ENCODE measurements at regions not wholly inside any gene's neighbourhood (a gene's known extent, or its start where the extent isn't known, plus 50 kb on each side); places are given as distances from the start of the nearest gene placed in this dataset.

DNA sequence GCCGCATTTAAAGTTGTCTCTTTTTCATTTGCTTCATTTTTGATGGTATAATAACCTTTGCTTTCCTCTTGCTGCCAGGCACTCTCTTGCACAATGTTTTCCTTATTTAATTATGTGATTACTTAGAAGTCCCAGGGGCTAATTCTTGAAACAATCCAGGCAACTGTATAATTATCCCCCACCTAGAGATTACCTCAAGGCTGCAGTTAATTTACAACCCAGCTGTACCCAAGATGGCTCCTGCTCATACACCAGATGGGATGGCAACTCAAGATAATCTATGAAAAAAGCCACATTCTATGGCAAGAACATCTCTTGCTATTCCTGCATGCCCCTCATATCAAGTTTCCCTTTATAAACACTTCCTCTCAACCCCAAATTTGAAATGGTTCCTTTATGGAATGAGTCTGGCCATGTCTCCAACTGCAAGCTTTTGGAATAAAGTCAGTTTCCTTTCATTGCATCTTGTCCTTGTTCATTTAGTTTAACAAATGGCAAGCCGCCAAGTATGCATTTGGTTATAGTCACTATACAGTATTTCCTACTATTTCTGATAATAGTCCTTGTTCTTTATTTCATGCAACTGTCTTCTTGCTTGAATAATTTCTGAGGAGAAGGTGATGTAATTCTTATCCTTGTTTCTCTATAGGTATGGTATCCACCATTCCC, 1042.6 kb downstream of the PLA2G4A start:
- no peaks in the 10 kb centered on the region for H3K4me1 ChIP-seq
- H3K4me3 ChIP-seq: no peak overlapping the region
- intact Hi-C loops (cut with DNase I; ENCODE audit: low total_unique reads): no loop called here
- H3K9me3 ChIP-seq: peaks cover 0 to 14% (median 1%) of the 10 kb centered on the region in 8 donors
- H3K36me3 ChIP-seq: no peaks in the 10 kb centered on the region
- H3K27me3 ChIP-seq (replicated peaks in 1 of 7): no peaks in the 10 kb centered on the region
- WGBS, 5 donors: 39 to 47% (median 41%) methylated on average over 2 of the region's 2 CpGs
- H3K27ac ChIP-seq: no peak overlapping the region
- TF ChIP-seq POLR2A (IDR thresholded peaks at IDR 0.05) (no peak), POLR2AphosphoS5 (IDR thresholded peaks at IDR 0.05) (no peak)
- TF ChIP-seq, protein P1, sequence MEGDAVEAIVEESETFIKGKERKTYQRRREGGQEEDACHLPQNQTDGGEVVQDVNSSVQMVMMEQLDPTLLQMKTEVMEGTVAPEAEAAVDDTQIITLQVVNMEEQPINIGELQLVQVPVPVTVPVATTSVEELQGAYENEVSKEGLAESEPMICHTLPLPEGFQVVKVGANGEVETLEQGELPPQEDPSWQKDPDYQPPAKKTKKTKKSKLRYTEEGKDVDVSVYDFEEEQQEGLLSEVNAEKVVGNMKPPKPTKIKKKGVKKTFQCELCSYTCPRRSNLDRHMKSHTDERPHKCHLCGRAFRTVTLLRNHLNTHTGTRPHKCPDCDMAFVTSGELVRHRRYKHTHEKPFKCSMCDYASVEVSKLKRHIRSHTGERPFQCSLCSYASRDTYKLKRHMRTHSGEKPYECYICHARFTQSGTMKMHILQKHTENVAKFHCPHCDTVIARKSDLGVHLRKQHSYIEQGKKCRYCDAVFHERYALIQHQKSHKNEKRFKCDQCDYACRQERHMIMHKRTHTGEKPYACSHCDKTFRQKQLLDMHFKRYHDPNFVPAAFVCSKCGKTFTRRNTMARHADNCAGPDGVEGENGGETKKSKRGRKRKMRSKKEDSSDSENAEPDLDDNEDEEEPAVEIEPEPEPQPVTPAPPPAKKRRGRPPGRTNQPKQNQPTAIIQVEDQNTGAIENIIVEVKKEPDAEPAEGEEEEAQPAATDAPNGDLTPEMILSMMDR (IDR thresholded peaks at IDR 0.05 in 8 of 11, conservative IDR thresholded peaks at IDR 0.05 in 3 of 11): no peak
- no peak for DNase-seq

DNA sequence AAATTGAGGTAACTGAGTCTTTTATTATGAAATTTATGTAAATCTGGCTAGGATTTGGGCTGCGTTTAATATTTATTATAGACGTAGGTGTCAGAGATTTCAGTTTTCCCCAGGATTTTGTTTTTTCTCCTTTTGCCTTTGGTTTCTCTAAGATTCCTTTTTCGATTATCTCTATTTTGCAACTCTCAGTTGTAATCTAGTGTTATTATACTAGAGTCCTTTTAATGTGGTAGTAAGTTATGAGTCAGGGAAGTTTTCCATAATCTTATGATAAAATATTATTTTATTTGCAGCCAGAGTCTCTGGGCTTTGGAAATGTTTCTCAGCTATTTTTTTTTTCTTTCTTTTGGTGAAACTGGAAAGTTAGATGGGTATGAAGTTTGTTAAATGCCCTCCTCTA, 1043.8 kb downstream of the PLA2G4A start:
- intact Hi-C loops (cut with DNase I; ENCODE audit: low total_unique reads): no loop called here
- H3K9me3 ChIP-seq: peaks cover 0 to 16% (median 1%) of the 10 kb centered on the region in 8 donors
- H3K4me1 ChIP-seq: no peaks in the 10 kb centered on the region
- H3K36me3 ChIP-seq: no peaks in the 10 kb centered on the region
- no peak overlapping the region for H3K4me3 ChIP-seq
- 82 to 94% (median 88%) methylated on average over 3 of the region's 3 CpGs for WGBS, 5 donors
- no peak for DNase-seq
- H3K27me3 ChIP-seq (replicated peaks in 1 of 7): no peaks in the 10 kb centered on the region
- no peak overlapping the region for H3K27ac ChIP-seq
- TF ChIP-seq POLR2A (IDR thresholded peaks at IDR 0.05) (no peak), POLR2AphosphoS5 (IDR thresholded peaks at IDR 0.05) (no peak)
- TF ChIP-seq, protein P1 (IDR thresholded peaks at IDR 0.05 in 8 of 11, conservative IDR thresholded peaks at IDR 0.05 in 3 of 11): no peak

DNA sequence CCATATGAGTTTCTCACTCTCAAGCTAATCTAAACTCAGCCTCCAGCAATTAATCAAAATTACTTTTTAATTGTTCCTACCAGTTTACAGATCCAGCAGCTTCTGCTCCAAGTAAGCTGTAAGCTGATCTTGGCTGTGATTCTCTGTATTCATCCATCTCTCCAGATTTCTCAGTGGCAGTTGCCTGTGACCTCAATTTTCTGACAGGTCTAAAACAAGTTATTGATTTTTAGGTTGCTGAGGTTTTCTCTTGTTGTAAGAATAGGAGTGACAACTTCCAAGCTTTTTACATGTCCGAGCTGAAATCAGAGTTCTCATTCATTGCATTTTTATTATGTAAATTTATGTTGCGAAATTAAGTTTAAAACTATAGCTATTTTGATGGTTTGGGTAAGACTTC, 1044.4 kb downstream of the PLA2G4A start:
- Histone ChIP-seq H3K9me3 (peaks cover 0 to 16% (median 1%) of the 10 kb centered on the region in 8 donors), H3K27me3 (replicated peaks in 1 of 7) (no peaks in the 10 kb centered on the region), H3K27ac (no peak overlapping the region), H3K4me1 (no peaks in the 10 kb centered on the region), H3K4me3 (no peak overlapping the region), H3K36me3 (no peaks in the 10 kb centered on the region)
- TF ChIP-seq, protein P1 (IDR thresholded peaks at IDR 0.05 in 8 of 11, conservative IDR thresholded peaks at IDR 0.05 in 3 of 11): no peak
- TF ChIP-seq POLR2AphosphoS5 (IDR thresholded peaks at IDR 0.05) (no peak), POLR2A (IDR thresholded peaks at IDR 0.05) (no peak)
- WGBS, 5 donors: 73 to 82% (median 77%) methylated on average over 2 of the region's 2 CpGs
- DNase-seq: no peak
- intact Hi-C loops (cut with DNase I; ENCODE audit: low total_unique reads): no loop called here

DNA sequence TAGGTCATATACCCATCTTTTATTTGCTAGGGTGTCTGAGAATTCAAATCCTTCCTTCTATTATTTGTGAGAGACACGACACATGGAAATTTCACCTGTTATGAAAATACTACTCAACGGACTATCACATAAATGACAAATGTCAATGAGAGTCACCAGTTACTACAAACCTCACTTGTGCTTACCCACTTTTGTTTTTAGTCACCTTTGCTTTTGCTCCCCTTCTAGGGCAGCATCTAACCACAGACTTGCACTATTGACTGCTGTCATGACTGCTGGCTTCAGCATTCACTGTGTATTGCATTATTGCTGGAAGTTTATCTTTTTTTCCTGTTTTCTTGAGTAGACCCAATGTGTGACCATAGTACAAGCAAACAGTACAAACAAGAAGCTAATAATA, 1048.0 kb downstream of the PLA2G4A start:
- Histone ChIP-seq H3K27ac (no peak overlapping the region), H3K27me3 (replicated peaks in 1 of 7) (no peaks in the 10 kb centered on the region), H3K9me3 (peaks cover 0 to 9% (median 1%) of the 10 kb centered on the region in 8 donors), H3K36me3 (no peaks in the 10 kb centered on the region), H3K4me3 (no peak overlapping the region), H3K4me1 (no peaks in the 10 kb centered on the region)
- WGBS, 5 donors: 86 to 94% (median 90%) methylated on average over 2 of the region's 2 CpGs
- no peak for DNase-seq
- intact Hi-C loops (cut with DNase I; ENCODE audit: low total_unique reads): no loop called here
- TF ChIP-seq POLR2A (IDR thresholded peaks at IDR 0.05) (no peak), POLR2AphosphoS5 (IDR thresholded peaks at IDR 0.05) (no peak)
- TF ChIP-seq, protein P1 (IDR thresholded peaks at IDR 0.05 in 8 of 11, conservative IDR thresholded peaks at IDR 0.05 in 3 of 11): no peak
